Smooth muscle cell (in vitro differentiated cells): ENCODE measurements at regions not wholly inside any gene's neighbourhood (a gene's known extent, or its start where the extent isn't known, plus 50 kb on each side); places are given as distances from the start of the nearest gene placed in this dataset.

Experiments
- DNase-seq: peaks from one replicate; lab custom pipeline; 2025; ENCODE audit not compliant: unreplicated experiment; lab: John Stamatoyannopoulos, UW
- H2AFZ ChIP-seq: fragments of 200-600 bp; sonication (generic); 2 replicates; pipeline ENCODE4 v1.6.0; 2016; ENCODE audit warnings: antibody characterized with exemption, low read depth, mild to moderate bottlenecking
- H3F3A ChIP-seq: fragments of 200-600 bp; sonication (generic); 2 replicates; pipeline ENCODE4 v1.6.0; 2017; ENCODE audit warnings: antibody characterized with exemption, low read depth
- H3K27ac ChIP-seq: fragments of 200-600 bp; sonication (generic); 2 replicates; pipeline ENCODE4 v1.5.1; 2016; ENCODE audit warnings: low read depth, mild to moderate bottlenecking
- H3K27me3 ChIP-seq: fragments of 200-600 bp; sonication (generic); 2 replicates; pipeline ENCODE4 v1.6.1; 2016; ENCODE audit warnings: low read depth, mild to moderate bottlenecking
- H3K36me3 ChIP-seq: fragments of 200-600 bp; sonication (generic); 2 replicates; pipeline ENCODE4 v1.5.1; 2016; ENCODE audit warnings: low read depth
- H3K4me1 ChIP-seq: fragments of 200-600 bp; sonication (generic); 2 replicates; pipeline ENCODE4 v1.5.1; 2016; ENCODE audit warnings: low read depth
- H3K4me2 ChIP-seq: fragments of 200-600 bp; sonication (generic); 2 replicates; pipeline ENCODE4 v1.6.0; 2016; ENCODE audit warnings: mild to moderate bottlenecking
- H3K4me3 ChIP-seq: fragments of 200-600 bp; sonication (generic); 2 replicates; pipeline ENCODE4 v1.5.1; 2016; ENCODE audit warnings: mild to moderate bottlenecking
- H3K79me2 ChIP-seq: fragments of 200-600 bp; sonication (generic); 2 replicates; pipeline ENCODE4 v1.6.0; 2016; ENCODE audit warnings: low read depth, mild to moderate bottlenecking
- H3K9ac ChIP-seq: fragments of 200-600 bp; sonication (generic); 2 replicates; pipeline ENCODE4 v1.6.0; 2016; ENCODE audit warnings: low read depth
- H3K9me3 ChIP-seq: fragments of 200-600 bp; sonication (generic); replicated peaks from 2 replicates; pipeline ENCODE4 v1.5.1; 2016; ENCODE audit warnings: low read depth
- H4K20me1 ChIP-seq: fragments of 200-600 bp; sonication (generic); 2 replicates; pipeline ENCODE4 v1.6.0; 2016; ENCODE audit warnings: low read depth
- CTCF ChIP-seq: fragments of 200-600 bp; sonication (generic); IDR thresholded peaks from 2 replicates; pipeline ENCODE4 v1.5.1; 2017; ENCODE audit warnings: borderline replicate concordance, mild to moderate bottlenecking, antibody characterized with exemption; ENCODE audit not compliant: insufficient read depth, poor library complexity, severe bottlenecking
- WGBS: methylation state at CpG from one replicate; pipeline ENCODE4 v1.1.7; 2016; ENCODE audit warnings: low lambda C conversion rate; 5-methylcytosine and 5-hydroxymethylcytosine counted together

GRCh38 chr7:47647181-47647917, 65.4 kb upstream of the TNS3 start:
- Histone ChIP-seq H3K9ac (no peak overlapping the region), H3K36me3 (no peaks in the 10 kb centered on the region), H3K4me2 (peak overlapping the region; percentile 42), H3F3A (peaks cover 6% of the 10 kb centered on the region), H3K79me2 (no peaks in the 10 kb centered on the region), H3K4me1 (peaks cover 24% of the 10 kb centered on the region), H4K20me1 (no peaks in the 10 kb centered on the region), H3K27me3 (no peaks in the 10 kb centered on the region), H2AFZ (peak overlapping the region; percentile 42), H3K9me3 (no peaks in the 10 kb centered on the region), H3K27ac (peak overlapping the region; percentile 76), H3K4me3 (no peak overlapping the region)
- WGBS: 34% methylated on average over 9 of the region's 9 CpGs
- no peak for TF ChIP-seq CTCF
- DNase-seq: no peak

DNA sequence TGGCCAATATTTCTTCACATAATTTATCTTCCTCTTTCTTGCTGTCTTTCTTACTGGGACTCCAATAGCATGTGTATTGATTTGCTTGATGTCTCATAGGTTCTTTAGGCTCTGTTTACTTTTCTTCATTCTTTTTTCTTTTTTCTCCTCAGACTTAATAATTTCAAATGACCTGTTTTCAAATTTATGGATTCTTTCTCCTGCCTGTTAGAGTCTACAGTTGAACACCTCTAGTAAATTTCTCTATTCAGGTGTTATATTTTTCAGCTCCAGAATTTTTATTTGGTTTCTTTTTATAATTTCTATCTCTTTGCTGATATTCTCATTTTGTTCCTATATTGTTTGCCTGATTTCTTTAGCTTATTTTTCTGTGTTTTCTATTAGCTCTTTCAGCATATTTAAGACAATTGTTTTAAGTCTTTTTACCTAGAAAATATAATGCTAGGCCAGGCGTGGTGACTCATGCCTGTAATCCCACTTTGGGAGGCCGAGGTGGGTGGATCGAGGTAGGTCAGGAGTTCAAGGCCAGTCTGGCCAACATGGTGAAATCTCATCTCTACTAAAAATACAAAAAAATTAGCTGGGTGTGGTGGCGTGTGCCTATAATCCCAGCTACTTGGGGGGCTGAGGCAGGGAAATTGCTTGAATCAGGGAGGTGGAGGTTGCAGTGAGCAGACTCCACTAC, 61.9 kb upstream of the TNS3 start:
- TF ChIP-seq CTCF: no peak
- 96% methylated on average over 4 of the region's 4 CpGs for WGBS
- Histone ChIP-seq H3K4me1 (peaks cover 36% of the 10 kb centered on the region), H3K27me3 (no peaks in the 10 kb centered on the region), H3K4me3 (no peak overlapping the region), H3K36me3 (no peaks in the 10 kb centered on the region), H3K4me2 (no peak overlapping the region), H3K9me3 (no peaks in the 10 kb centered on the region), H3K79me2 (no peaks in the 10 kb centered on the region), H2AFZ (no peak overlapping the region), H3K27ac (no peak overlapping the region), H3K9ac (no peak overlapping the region), H4K20me1 (no peaks in the 10 kb centered on the region), H3F3A (peaks cover 3% of the 10 kb centered on the region)
- DNase-seq: no peak

- Histone ChIP-seq H3K36me3 (no peaks in the 10 kb centered on the region), H3K79me2 (no peaks in the 10 kb centered on the region), H4K20me1 (no peaks in the 10 kb centered on the region), H3K27me3 (no peaks in the 10 kb centered on the region), H3K9me3 (no peaks in the 10 kb centered on the region), H3K4me3 (no peak overlapping the region), H3K27ac (no peak overlapping the region), H3K9ac (no peak overlapping the region), H3K4me1 (peaks cover 27% of the 10 kb centered on the region), H3F3A (peaks cover 6% of the 10 kb centered on the region), H2AFZ (no peak overlapping the region), H3K4me2 (no peak overlapping the region)
- DNase-seq: no peak
- WGBS: 91% methylated on average over 8 of the region's 8 CpGs
- no peak for TF ChIP-seq CTCF
Measured at GRCh38 chr7:47640265-47640664, 58.4 kb upstream of the TNS3 start.
